Calu3 (cell line): ENCODE measurements at regions not wholly inside any gene's neighbourhood (a gene's known extent, or its start where the extent isn't known, plus 50 kb on each side); places are given as distances from the start of the nearest gene placed in this dataset.

Experiments
- BruUV-seq: library from RNA; stranded (reverse); fragments of 400-500 nt; replicated peaks from 2 replicates; lab custom pipeline; 2021; lab: Mats Ljungman, UMichigan
- CTCF ChIA-PET: fragments of 300-600 bp; sonication (Branson Sonifier 250); formaldehyde crosslinking; loops from one replicate; lab custom pipeline; 2022; ENCODE audit warnings: antibody characterized with exemption; lab: Charles Lee
- DNase-seq: peaks from one replicate; pipeline ENCODE4 v3.0.0; 2022
- H3K27ac Mint-ChIP-seq: one replicate; pipeline ENCODE4 v1.8.0; 2022; ENCODE audit warnings: mixed read lengths; ENCODE audit not compliant: unreplicated experiment
- H3K27me3 Mint-ChIP-seq: one replicate; pipeline ENCODE4 v1.8.0; 2022; ENCODE audit warnings: mixed read lengths; ENCODE audit not compliant: unreplicated experiment
- H3K36me3 Mint-ChIP-seq: one replicate; pipeline ENCODE4 v1.8.0; 2022; ENCODE audit warnings: mild to moderate bottlenecking, moderate library complexity, mixed read lengths; ENCODE audit not compliant: insufficient read depth, unreplicated experiment
- H3K4me1 Mint-ChIP-seq: one replicate; pipeline ENCODE4 v1.8.0; 2022; ENCODE audit warnings: mild to moderate bottlenecking, low read depth, mixed read lengths; ENCODE audit not compliant: unreplicated experiment
- H3K4me3 Mint-ChIP-seq: one replicate; pipeline ENCODE4 v1.8.0; 2022; ENCODE audit warnings: mild to moderate bottlenecking, low read depth, moderate library complexity, mixed read lengths; ENCODE audit not compliant: unreplicated experiment
- H3K9me3 Mint-ChIP-seq: one replicate; pipeline ENCODE4 v1.8.0; 2022; ENCODE audit warnings: low read depth, mixed read lengths; ENCODE audit not compliant: unreplicated experiment
- intact Hi-C: fragments of 100-400 bp; cut with micrococcal nuclease; formaldehyde crosslinking; loops from one replicate; pipeline ENCODE4 v1.10.0; 2022; ENCODE audit not compliant: unreplicated experiment
- TF ChIP-seq, protein P1 (sequence below): fragments of 200-600 bp; IDR thresholded peaks from one replicate; pipeline ENCODE4 v1.8.0; 2022; ENCODE audit warnings: antibody characterized with exemption; ENCODE audit not compliant: unreplicated experiment

DNA sequence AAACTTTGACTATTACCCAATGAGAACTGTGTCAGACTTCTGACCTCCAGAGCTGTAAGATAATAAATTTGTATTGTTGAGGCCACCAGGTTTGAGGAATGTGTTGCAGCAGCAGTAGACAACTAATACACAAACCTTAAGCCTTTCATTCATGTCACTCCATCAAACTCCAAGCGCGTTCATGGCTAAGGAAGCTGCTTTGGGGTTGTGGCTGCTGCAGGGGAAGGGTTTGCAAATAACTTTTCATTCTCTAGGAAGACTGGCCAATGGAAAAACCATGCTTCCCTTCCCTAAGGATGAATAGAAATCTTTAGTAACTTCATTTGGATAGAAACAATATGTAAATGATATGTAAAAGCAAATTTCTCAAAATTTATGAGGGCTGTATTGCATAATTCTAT is 170.4 kb downstream of the RHOU start:
- Mint-ChIP-seq H3K27ac (no peak overlapping the region), H3K4me1 (peaks cover 22% of the 10 kb centered on the region), H3K36me3 (no peaks in the 10 kb centered on the region), H3K9me3 (no peaks in the 10 kb centered on the region), H3K4me3 (no peak overlapping the region), H3K27me3 (no peaks in the 10 kb centered on the region)
- intact Hi-C loops, result loop anchor here (10.0 kb wide), 1 partner anchor 71 kb away; no protein-coding TSS in a partner anchor
- DNase-seq, result no peak
- TF ChIP-seq, protein P1, sequence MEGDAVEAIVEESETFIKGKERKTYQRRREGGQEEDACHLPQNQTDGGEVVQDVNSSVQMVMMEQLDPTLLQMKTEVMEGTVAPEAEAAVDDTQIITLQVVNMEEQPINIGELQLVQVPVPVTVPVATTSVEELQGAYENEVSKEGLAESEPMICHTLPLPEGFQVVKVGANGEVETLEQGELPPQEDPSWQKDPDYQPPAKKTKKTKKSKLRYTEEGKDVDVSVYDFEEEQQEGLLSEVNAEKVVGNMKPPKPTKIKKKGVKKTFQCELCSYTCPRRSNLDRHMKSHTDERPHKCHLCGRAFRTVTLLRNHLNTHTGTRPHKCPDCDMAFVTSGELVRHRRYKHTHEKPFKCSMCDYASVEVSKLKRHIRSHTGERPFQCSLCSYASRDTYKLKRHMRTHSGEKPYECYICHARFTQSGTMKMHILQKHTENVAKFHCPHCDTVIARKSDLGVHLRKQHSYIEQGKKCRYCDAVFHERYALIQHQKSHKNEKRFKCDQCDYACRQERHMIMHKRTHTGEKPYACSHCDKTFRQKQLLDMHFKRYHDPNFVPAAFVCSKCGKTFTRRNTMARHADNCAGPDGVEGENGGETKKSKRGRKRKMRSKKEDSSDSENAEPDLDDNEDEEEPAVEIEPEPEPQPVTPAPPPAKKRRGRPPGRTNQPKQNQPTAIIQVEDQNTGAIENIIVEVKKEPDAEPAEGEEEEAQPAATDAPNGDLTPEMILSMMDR, result no peak
- CTCF ChIA-PET, result no interaction called here
- BruUV-seq, result no TSS peak

DNA sequence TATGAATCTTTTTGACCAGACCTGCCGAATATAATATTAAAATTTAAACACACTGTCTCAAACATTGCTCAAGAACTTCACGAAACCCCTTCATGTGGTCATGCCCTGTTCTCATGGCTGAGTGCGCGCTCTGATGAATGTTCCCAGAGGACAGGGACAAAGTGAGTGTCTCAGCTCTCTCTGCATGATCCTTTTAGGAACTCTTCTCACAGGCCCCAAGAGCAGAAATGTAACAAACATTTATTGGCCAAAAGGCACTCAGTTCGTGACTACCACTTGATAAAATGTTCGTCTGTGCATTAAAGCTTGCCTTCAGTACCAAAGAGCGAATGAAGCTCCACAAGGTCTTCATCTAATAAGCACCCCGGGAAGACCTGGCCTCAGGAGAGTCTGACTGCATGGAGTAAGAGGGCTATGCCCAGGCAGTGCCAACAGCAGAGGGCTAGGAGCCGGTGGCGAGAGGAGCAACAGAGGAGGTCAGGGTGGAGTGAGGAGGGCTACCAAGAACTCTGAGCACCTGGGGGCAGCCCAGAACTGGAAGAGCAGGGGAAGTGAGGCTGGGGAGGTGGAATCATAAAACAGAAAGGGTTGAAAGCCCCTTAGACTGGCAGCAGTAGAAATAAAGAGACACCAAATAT is 171.1 kb downstream of the RHOU start:
- H3K4me3 Mint-ChIP-seq, result no peak overlapping the region
- no peak overlapping the region for H3K27ac Mint-ChIP-seq
- H3K36me3 Mint-ChIP-seq, result no peaks in the 10 kb centered on the region
- CTCF ChIA-PET, result no interaction called here
- H3K4me1 Mint-ChIP-seq, result peaks cover 22% of the 10 kb centered on the region
- H3K9me3 Mint-ChIP-seq, result no peaks in the 10 kb centered on the region
- no TSS peak for BruUV-seq
- DNase-seq, result no peak
- intact Hi-C loops, result loop anchor here (10.0 kb wide), 1 partner anchor 72 kb away; no protein-coding TSS in a partner anchor
- no peaks in the 10 kb centered on the region for H3K27me3 Mint-ChIP-seq
- TF ChIP-seq, protein P1, result no peak

DNA sequence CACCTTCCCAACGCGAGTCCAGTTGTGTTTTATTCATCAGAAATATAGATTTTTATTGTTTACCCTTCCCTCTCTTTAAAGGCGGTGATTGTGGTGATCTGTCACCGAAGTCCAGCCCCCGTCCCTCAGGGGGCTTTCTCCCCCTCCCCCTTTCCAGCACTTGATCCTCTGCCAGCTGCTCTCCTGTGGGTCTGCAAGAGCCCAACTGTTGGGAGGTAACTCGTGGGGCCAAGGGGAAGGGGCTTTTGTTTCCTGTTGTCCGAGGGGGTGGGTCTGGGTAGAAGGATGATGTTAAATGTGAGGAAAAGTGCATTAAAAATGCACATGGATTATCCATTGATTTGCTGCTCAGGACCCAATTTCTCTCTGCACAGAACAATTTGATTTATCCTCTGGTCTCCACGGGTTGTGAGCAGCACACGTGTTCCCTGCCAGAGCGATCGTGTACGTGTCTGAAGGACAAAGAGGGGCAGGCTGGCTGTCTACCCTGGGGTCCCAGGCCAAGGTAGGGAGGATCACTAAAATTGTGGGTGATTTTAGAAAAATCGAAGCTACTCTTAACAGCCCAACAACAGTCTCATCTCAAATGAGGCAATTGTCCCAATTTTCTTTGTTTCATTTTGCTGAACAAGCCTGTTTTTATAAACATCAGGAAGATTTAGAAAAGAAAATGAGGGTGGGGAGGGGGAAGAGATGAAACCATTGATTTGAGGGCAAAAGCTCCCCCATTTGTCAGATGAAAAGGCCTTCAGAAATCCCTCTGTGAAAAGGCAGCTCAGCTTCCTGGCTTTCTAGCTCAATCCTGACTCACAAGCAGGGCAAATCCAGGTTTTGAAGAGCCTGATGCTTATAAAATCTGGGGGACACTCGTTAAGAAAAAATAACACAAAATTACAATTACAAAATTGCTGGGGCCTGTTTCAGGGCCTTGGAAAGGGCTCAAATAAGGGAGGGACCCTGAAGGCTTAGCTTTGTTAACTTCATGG is 176.2 kb downstream of the RHOU start:
- no peaks in the 10 kb centered on the region for H3K36me3 Mint-ChIP-seq
- intact Hi-C loops, result no loop called here
- CTCF ChIA-PET, result interaction anchor here (0.5 to 0.9 kb wide), 5 partner anchors 9 to 362 kb away, joined by 3 read pairs; no protein-coding TSS in a partner anchor
- H3K27ac Mint-ChIP-seq, result no peak overlapping the region
- H3K4me3 Mint-ChIP-seq, result no peak overlapping the region
- H3K9me3 Mint-ChIP-seq, result no peaks in the 10 kb centered on the region
- TF ChIP-seq, protein P1, result no peak
- H3K27me3 Mint-ChIP-seq, result no peaks in the 10 kb centered on the region
- DNase-seq, result no peak
- no peaks in the 10 kb centered on the region for H3K4me1 Mint-ChIP-seq
- BruUV-seq, result no TSS peak

DNA sequence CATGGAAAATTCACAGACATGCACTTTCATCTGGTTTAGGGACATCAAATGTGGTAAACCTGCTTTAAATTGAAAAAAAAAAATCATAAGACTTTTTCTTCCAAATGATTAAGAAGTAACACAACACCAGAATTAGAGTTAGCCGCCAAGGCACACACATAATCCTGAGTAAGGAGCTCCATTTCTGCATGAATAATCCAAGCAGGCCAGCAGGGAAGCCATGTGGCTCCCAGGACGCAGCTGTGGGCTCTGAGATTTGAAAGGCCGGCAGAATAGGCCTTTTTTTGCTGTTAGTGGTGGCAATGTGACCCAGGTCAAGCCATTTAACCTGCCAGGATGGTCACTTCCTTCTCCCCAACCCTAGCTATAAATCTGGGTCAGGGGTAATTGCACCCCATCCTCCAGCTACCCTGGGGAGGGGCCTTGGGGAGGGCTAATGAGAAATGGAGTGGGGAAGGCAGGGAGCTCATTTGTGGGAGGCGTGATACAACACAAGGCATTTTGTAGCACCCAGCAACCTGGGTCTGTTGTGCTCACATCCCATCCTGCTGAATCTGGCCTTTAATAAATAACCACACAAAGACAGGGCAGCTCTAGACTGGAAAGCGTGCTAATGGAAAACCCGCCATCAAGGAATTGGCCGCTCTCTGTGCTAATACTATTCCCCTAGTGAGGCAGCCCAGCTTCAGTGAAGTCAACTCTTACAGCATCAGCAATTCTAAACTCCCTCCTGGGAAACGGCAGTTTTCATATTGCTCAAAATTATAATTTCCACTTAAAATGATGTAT is 178.5 kb downstream of the RHOU start:
- H3K4me1 Mint-ChIP-seq, result no peaks in the 10 kb centered on the region
- H3K4me3 Mint-ChIP-seq, result no peak overlapping the region
- H3K36me3 Mint-ChIP-seq, result no peaks in the 10 kb centered on the region
- H3K27me3 Mint-ChIP-seq, result no peaks in the 10 kb centered on the region
- no TSS peak for BruUV-seq
- TF ChIP-seq, protein P1, result no peak
- H3K27ac Mint-ChIP-seq, result no peak overlapping the region
- CTCF ChIA-PET, result interaction anchor here (0.6 kb wide), 1 partner anchor 1455 kb away, joined by 3 read pairs; no protein-coding TSS in a partner anchor
- no peaks in the 10 kb centered on the region for H3K9me3 Mint-ChIP-seq
- no peak for DNase-seq
- intact Hi-C loops, result no loop called here
